Eye (tissue), 1 donor: ENCODE measurements at regions not wholly inside any gene's neighbourhood (a gene's known extent, or its start where the extent isn't known, plus 50 kb on each side); places are given as distances from the start of the nearest gene placed in this dataset.
"Not testable (repeated sequence)": the region's sequence is repeated elsewhere in the genome, so short reads cannot be mapped to it uniquely, and the experiment has no call there.

Experiments
- DNase-seq: peaks from one replicate; pipeline ENCODE4 v3.0.0-alpha.2; 2015

DNA sequence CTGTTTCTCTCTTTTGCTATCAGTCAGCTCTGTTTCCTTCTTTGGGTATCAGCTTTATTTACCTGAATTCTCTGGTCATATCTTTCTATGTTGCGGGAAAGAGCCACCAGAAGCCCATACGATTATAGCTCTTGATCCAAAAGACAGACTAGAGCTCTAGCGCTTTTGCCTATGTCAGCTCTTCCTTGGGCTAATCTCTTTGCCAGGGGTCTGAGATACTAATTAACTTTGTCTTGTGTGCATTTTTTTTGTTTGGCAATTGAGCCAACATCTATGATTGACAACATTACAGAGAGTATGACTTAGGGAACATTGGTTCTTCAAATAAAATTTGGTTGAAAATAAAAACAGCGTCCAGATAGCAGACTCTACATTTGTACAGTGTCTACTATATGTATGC is 603.0 kb downstream of the KCTD16 start:
- no peak for DNase-seq

DNA sequence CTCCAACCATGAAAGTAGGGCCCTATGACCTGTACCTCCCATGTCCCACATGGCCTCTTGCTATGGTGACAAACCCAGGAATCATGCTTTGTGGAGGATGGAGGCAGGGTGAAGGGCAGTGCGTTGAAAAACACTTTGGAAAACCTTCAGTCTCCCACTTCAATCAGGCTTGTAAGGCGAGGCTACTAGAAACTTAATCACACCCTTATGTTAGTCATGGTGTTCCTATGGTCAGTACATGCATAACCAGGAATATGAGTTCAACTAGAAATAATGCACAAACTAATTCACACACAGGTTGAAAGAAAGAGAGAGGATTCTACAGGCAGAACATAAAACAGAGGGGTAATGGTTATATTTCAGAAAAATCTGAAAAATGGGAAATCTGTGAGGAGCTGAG is 601.1 kb downstream of the KCTD16 start:
- DNase-seq: no peak

DNA sequence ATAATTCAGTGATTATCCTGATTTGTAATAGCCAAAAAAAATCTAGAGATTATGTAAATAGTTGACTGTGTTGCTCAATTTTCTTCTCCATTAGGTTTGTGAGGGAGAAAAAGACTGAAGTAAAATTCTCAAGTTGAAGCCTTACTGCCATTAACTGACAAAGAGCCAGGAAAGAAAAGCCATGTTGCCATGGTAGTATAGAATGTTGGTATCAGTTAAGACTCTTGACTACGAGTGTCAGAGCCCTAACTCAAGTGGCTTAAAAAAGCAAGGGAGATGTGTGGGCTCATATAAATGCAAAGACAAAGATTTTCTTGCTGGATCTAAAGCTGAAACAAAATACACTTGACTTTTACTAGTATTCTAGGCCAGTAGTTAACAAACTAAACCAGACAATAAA is 571.7 kb downstream of the KCTD16 start:
- DNase-seq: no peak

DNA sequence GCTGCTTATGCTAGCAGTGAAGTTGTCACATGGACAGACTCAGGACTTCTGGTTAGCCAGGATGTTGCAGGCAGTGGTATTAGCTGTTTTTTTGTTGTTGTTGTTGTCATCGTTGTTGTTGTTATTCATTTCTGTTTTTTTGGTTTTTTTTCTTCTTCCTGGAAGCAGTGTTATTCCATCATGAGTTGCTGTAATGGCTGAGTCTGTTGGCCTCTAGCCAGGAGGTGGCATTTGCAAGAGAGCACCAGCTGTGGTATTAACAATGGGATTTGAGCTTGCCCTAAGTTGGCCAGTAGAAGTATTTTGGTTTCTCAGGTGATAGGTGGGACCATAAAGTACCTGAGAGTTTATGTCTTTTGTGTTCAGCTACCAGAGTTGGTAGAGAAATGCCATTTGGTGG is 561.1 kb downstream of the KCTD16 start:
- DNase-seq: no peak

DNA sequence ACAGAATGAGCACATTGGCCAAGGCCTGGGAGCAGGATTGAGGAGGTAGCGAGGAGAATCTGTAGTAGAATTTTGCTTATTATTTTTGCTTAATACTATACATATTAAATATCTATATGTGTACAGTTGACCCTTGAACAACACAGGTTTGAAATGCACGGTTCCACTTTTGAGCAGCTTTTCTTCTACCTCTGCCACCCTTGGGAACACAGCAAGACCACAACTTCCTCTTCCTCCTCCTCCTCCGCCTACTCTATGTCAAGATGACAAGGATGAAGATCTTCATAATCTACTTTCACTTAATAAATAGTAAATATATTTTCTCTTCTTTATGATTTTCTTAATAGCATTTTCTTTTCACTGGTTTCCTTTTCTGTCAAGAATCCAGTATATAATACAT is 541.4 kb downstream of the KCTD16 start:
- no peak for DNase-seq

DNA sequence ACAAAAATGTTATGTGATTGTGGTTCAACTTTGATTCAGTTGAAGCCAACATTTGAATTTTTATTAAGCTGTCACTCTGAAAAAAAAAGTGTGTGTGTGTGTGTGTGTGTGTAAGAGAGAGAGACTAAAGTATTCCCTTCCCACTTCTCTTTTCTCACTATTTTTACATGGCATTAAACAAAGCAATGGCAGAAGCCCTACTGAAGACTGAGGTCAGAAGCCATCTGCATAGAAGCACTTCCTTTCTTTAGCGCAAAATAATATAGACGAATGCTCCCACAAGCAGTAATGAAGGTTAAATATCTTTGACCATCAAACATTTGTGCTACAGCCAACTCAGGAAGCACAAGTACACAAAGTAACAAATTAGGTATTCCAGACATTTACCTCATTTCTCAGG is 540.5 kb downstream of the KCTD16 start:
- DNase-seq: no peak

DNA sequence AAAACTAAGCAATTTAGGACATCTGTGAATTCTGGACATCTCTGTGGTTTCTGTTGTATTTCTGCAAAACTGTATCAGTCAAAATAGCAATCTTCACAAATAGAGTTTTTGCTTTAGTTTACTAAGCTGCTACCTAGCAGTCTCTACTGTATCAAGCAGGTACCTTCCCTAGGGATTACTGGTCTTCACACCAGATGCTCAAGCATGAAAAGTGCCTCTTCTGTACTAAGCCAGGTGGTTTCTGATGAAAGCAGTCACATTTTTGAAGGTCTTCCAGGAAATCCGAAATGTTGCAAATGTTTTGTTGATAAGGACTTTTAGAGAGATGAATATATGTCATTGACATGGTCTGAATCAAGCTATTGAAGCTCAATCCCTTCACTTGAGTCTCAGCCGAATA is 540.0 kb downstream of the KCTD16 start:
- DNase-seq: no peak

DNA sequence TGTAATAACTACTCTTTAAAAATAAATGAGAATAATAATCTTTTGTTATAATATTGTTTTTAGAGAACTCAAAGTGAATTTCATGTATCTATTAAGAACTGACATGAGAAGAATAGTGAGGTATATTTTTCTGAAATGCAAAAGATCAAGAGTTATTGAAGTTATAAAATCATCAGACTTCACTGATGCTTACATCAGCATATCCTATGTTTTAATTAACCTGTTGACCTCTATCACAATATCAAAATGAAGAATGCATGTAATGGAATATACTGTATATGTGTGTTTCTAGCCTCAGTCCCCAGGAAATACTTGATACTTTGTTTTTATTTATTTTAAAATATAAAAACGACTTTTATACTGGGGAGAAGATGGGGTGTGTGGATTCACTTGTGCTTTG is 533.1 kb downstream of the KCTD16 start:
- no peak for DNase-seq

DNA sequence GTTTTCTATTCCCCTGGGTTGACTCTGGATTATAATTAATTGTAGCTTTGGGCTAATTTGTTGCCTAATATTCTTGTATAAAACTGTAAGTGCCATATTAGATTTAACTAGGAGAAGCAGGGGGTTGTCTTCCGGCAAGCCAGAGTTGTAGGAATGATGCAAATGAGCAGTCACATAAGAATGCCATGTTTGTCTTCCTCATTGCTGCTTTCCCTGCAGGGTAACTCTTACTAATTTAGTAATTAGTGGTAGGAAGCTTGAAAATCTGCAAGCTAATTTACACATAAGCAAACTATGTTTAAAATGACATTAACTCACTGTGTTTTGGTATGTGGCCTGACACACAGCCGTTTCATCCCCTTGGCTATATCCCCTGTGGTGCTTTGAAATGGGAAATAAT is 527.8 kb downstream of the KCTD16 start:
- DNase-seq: no peak

DNA sequence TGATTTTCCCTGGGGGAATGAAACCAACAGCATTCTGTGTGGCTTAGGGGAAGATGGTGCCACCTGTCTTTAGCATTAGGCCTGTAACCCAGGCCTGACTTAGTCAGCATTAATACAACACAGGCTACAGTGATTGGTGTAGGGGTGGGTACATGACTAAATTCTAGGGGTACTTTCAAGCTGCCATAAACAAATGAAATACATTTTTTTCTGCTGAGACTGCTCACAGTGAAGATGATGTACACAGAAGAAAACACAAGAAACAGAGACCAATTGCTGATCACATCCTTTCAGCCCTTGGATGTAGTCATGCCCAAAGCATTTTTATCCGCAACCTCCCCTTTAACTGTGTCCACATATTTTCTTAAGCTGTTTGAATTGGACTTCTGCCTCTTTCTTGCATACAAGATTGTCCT is 527.2 kb downstream of the KCTD16 start:
- peak; percentile 28 for DNase-seq

DNA sequence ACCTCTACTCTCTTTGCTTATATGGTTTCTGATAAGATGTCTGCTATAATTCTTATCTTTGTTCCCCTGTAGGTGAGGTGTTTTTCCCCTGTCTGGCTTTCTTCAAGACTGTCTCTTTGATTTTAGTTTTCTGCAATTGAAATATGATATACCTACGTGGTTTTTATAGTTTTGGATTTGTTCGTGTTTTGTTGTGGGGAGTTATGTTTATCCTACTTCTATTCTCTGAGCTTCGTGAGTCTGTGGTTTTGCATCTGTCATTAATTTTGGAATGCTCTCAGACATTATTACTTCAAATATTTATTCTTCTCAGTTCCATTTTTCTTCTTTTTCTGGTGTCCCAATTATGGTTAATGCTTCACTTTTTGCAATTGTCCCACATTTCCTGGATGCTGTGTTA is 521.3 kb downstream of the KCTD16 start:
- DNase-seq: no peak

DNA sequence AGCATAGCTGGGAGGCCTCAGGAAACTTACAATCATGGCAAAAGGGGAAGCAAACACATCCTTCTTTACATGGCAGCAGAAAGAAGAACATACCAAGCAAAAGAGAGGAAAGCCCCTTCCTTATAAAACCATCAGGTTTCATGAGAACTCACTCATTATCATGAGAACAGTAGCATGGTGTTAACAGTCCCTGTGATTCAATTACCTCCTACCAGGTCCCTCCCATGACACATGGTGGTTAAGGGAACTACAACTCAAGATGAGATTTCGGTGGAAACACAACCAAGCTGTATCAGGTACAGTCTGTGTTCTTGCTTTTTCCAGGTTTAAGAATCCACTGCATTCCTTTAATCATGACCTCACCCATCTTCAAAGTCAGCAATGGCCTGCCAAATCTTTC is 514.2 kb downstream of the KCTD16 start:
- DNase-seq: no peak

DNA sequence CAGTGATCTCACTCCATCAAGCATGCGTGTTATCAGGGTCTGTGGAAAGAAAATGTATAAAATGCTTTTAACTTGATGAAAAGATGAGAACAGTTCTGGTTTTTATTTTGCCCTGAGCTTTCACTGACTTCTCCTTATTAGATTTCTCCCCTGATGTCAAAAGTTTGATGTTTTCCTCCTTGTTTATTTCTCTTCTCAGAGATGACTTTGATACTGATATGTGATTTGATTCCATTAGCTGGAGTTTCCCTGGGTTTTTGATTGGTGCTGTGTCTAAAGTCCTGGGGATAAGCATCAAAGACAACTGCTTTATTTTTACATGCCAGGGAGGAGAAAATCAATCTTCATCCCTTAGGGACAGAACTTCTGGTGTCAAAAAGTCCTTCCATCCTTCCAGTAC is 510.0 kb downstream of the KCTD16 start:
- no peak for DNase-seq

DNA sequence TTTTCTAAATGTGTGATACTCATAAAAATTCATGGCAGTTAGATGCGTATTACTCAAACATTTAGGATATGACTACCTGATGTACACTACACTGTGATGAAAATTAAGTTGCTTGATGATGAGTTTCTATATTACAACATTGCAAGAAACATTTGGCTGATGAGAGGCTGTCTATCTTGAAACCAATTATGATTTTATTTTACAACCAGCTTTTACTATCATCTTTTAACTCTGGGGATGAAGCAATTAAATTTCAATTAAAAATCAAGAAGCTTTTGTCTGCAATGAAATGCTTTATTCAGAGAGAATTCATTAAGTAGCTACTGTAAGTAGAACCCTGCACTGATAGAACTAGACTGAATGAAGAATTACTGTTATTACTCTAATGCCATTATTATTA is 500.4 kb downstream of the KCTD16 start:
- no peak for DNase-seq

DNA sequence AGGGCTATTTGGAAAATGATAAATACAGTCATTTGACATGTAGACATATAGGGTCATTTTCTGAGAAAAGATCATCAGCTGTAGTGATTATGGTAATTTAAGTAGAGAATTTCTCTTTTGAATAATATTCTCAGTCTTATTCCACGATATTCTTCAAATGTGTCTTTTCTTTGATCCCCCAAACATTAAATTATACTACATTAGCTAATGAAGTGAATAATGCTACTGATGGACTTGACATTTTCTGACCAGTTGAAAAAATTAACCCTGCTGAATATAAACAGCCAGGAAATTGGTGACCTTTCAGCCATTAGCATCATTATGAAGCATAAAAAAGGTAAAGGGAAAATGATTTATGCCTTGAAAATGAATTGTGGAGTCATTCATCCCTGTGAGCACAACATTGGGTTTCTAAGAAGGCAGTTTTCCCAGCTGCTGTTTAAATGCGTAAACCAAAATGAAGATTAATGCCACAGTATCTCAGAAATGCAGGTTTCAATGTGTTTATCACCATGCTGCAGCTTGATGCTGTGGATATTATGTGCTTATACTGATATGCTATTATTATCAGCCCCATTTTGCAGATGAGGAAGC is 489.1 kb downstream of the KCTD16 start:
- DNase-seq: no peak

DNA sequence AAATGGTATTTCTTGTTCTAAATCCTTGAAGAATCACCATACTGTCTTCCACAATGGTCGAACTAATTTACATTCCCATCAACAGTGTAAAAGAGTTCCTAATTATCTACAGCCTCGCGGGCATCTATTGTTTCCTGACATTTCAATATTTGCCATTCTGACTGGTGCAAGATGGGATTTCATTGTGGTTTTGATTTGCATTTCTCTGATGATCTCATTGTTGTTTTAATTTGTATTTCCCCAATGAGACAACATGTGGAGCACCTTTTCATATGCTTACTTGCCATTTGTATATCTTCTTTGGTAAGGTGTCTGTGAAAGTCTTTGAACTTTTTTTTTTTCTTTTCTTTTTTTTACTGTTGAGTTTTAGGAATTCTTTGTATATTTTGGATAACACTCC is 473.6 kb downstream of the KCTD16 start:
- DNase-seq: no peak

DNA sequence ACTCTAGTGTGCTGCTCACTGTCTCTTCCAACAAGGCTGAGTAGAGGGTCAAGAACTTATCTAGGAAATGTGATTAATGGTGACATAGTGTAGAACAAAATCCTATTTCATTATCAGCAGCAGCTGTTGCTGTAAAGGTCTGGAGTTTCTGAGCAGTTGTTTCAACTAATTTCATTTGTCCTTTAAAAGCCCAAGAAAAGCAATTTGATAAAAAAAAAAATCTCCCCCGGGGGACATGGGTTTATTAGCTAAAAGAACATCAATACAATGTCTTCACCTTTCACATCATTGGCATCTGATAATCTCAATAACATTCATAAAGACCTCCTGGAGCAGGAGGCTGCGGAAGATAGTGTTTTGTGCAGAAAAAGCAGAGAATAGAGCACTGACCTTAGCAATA is 468.1 kb downstream of the KCTD16 start:
- peak; percentile 3 for DNase-seq

DNA sequence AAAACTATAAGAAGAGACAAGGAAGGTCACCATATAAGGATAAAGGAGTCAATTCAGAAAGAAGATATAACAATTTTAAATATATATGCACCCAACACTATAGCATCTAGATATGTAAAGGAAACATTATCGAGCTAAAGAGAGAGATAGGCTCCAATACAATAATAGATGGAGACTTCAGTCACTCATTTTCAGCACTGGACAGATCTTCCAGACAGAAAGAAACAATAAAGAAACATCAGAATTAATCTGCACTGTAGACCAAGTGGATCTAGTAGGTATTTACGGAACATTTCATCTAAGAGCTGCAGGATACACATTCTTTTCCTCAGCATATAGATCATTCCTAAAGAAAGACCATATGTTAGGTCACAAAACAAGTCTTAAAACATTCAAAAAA is 463.5 kb downstream of the KCTD16 start:
- no peak for DNase-seq

DNA sequence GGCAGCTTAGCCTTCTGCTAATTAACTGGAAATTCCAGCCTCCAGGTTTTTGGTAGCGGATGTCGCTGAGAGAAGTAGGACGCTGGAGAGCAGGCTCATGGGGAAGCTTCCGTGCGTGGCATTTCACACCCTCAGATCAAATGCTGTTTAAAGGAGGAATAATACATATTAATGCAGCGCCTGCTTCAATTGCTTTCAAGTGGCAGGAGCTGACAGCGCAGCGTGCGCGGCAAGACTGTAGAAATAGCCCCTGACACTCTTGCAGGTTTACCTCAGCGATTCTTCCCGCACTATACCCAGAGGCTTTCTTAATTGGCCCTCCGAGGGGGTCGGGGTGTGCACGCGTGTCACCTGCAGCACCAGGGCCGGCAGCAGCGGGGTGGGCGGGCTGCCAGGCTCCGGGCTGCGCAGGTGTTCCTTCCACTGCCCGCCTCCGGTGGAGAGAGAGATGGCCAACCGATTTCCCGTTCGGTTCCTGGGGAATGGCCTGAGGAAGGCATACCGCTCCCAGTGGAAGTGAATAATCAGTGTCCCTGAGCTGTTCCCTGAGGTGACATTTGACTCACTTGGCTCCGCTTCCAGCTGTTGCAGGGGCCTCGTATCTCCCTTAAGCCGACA is 427.9 kb downstream of the KCTD16 start:
- peak; percentile 60 for DNase-seq

DNA sequence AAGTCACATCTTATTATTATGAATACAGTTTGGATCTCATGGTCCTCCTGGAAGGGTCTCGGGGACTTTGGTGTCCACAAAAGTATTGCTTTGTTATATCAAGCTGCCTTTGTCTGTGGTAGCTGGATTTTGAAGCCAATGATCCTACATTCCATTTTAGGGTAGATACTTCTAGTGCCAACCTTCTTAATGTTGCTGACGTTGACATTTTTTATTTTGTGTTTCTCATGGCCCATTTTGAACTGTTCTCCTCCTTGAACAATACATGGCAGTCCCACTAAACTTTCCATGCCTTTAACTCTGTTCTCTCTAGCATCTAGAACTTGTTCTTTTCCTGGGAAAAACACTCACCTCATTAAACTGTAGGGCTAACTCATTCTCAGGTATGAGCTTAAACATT is 425.8 kb downstream of the KCTD16 start:
- DNase-seq: no peak

DNA sequence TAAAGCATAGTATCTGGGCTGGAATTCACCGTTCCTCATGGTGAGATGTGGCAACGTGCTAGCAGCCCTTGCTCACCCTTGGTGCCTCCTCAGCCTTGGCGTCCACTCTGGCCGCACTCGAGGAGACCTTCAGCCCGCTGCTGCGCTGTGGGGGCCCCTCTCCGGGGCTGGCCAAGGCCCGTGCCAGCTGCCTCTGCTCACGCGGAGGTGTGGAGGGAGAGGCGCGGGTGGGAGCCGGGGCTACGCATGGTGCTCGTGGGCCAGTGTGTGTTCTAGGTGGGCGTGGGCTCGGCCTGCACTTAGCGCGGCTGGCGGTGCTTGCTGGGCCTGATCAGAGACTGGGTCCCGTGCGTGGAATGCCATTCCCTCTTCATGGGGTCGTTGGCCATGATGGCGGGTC is 424.2 kb downstream of the KCTD16 start:
- no peak for DNase-seq

DNA sequence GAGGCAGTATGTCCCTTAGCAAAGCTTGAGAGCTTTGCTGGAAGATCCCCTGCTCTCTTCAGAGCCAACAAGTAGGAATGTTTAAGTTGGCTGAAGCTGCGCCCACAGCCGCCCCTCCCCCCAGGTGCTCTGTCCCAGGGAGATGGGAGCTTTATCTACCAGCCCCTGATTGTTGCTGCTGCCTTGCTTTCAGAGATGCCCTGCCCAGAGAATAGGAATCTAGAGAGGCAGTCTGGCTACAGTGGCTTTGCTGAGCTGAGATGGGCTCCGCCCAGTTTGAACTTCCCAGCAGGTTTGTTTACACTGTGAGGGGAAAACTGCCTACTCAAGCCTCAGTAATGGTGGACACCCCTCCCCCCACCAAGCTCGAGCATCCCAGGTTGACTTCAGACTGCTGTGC is 423.6 kb downstream of the KCTD16 start:
- DNase-seq: not testable (repeated sequence)

DNA sequence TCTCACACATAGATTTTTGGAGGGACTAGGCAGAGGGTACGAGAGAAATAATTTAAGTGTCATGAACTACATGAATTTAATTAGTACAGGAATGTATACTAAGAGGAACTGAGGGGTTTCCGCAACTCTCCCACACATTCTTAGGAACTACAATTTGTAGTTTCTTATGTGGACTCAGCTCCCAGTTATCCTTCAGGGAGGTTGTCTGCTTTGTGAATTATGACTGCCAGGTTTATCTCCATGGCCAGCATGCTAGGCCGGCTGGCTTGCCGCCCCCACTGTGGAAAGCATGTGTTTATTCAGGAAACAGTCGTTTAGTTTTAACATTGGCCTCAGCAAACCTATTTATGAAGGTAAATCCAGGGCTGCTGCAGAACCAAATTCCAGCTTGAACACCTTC is 415.0 kb downstream of the KCTD16 start:
- no peak for DNase-seq

DNA sequence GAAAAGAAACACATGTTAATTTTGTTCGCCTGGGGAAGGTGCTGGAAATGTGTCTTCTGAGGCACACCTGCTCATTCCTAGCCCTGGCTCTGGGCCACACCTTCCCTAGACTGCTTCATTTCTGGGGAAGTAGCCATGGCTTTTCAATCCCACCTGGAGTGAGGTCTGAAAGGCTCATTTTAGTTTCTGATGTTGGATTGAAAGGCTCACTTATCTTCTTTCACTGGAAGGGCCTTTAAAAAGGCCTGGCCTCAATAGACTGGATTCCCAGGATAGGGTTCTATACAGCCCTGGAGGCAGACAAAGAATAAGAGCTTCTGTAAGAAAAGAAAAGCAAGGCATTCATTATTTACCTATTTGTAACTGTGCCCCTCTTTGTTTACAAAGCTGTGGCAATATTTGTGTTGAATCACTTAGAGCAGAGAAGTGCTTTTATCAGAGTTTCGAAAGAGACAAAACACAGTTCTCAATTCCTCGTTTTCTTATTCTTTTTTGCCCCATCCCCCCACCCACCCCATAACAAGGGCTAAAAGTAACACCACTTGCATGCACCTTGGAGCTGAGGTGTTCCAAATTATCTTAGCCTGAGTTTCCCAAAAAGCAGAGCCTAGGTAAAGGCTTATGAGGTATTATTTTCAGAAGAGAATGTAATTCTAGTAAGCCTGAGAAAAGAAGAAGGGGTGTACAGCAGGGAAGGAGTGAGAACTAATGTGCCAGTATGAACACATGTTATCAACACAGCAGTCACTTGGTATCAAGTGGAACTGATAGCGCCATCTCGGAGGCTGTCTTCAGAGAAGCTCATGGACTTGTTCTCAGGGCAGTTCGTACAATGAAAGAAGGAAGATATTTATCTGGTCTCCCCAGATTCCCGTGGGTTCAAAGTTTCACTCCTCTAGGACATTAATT is 413.1 kb downstream of the KCTD16 start:
- DNase-seq: no peak
